Endothelial cell of umbilical vein (primary cell): ENCODE measurements at regions not wholly inside any gene's neighbourhood (a gene's known extent, or its start where the extent isn't known, plus 50 kb on each side); places are given as distances from the start of the nearest gene placed in this dataset.

Experiments
- BruUV-seq: library from RNA; stranded (reverse); fragments of 400-500 nt; replicated peaks from 2 replicates; lab custom pipeline; 2021; lab: Mats Ljungman, UMichigan
- CTCF ChIA-PET: fragments of 300-600, 350-600 bp; sonication (Branson Sonifier 250); formaldehyde crosslinking; loops from one replicate; lab custom pipeline; 2021; ENCODE audit warnings: antibody characterized with exemption, inconsistent platforms; lab: Charles Lee
- POLR2A ChIA-PET: fragments of 300-600, 350-600 bp; sonication (Branson Sonifier 250); formaldehyde crosslinking; loops from one replicate; lab custom pipeline; 2021; ENCODE audit warnings: antibody characterized with exemption, inconsistent platforms; lab: Charles Lee
- DNase-seq: peaks from one replicate; pipeline ENCODE4 v3.0.0-alpha.2; 2011; ENCODE audit warnings: low read depth, low spot score
- FAIRE-seq: peaks from 2 replicates; lab custom pipeline; 2011; peaks lifted over from hg19 to GRCh38; lab: Jason Lieb, UNC
- H2AFZ ChIP-seq: 2 replicates; pipeline ENCODE4 v1.6.0; 2012; ENCODE audit warnings: low read depth, low read length, control low read depth, inconsistent platforms
- H3K27ac ChIP-seq: 2 replicates; pipeline ENCODE4 v1.5.1; 2011; ENCODE audit warnings: low read depth, mild to moderate bottlenecking, control low read depth, low read length, moderate library complexity; ENCODE audit not compliant: insufficient read depth
- H3K27me3 ChIP-seq, 2 experiments: 2 replicates each; pipeline versions ENCODE4 v1.6.0 to v1.6.1; 2011; ENCODE audit warnings: low read length in 2 of 2, mixed read lengths in 1 of 2; ENCODE audit not compliant: control insufficient read depth in 2 of 2, insufficient read depth in 2 of 2
- H3K36me3 ChIP-seq, 2 experiments: 2 replicates in 1 of 2; 3 replicates in 1 of 2; pipeline ENCODE4 v1.5.1; 2011; ENCODE audit warnings: low read length in 2 of 2, mild to moderate bottlenecking in 1 of 2, moderate library complexity in 1 of 2; ENCODE audit not compliant: control insufficient read depth in 2 of 2, insufficient read depth in 2 of 2; ENCODE audit errors: extremely low read depth in 1 of 2
- H3K4me1 ChIP-seq: 3 replicates; pipeline ENCODE4 v1.5.1; 2011; ENCODE audit warnings: mild to moderate bottlenecking, low read length; ENCODE audit not compliant: control insufficient read depth, insufficient read depth; ENCODE audit errors: extremely low read depth
- H3K4me2 ChIP-seq: 2 replicates; pipeline ENCODE4 v1.6.1; 2011; ENCODE audit warnings: low read length, control low read depth, mixed read lengths; ENCODE audit not compliant: insufficient read depth
- H3K4me3 ChIP-seq, 3 experiments: fragments of 200-600 bp in 1 of 3; sonication (generic), shearing (Covaris generic) in 1 of 3; replicated peaks in 1 of 3; 2 replicates each; pipeline ENCODE4 v1.5.1; 2011 to 2016; ENCODE audit warnings: control low read depth in 3 of 3, low read length in 3 of 3, mild to moderate bottlenecking in 2 of 3, inconsistent platforms in 1 of 3, low read depth in 1 of 3, moderate library complexity in 1 of 3; ENCODE audit not compliant: insufficient read depth in 1 of 3
- H3K79me2 ChIP-seq: 2 replicates; pipeline ENCODE4 v1.6.0; 2012; ENCODE audit warnings: low read length, inconsistent platforms; ENCODE audit not compliant: control insufficient read depth, insufficient read depth
- H3K9ac ChIP-seq: replicated peaks from 2 replicates; pipeline ENCODE3; 2011; ENCODE audit warnings: low read length, control low read depth; ENCODE audit not compliant: insufficient read depth; ENCODE audit errors: extremely low read depth
- H3K9me1 ChIP-seq: replicated peaks from 3 replicates; pipeline ENCODE4 v1.6.0; 2011; ENCODE audit warnings: mild to moderate bottlenecking, low read length; ENCODE audit not compliant: control insufficient read depth, insufficient read depth; ENCODE audit errors: extremely low read depth
- H3K9me3 ChIP-seq: replicated peaks from 2 replicates; pipeline ENCODE4 v1.5.1; 2012; ENCODE audit warnings: low read length, inconsistent platforms; ENCODE audit not compliant: control insufficient read depth, insufficient read depth
- H4K20me1 ChIP-seq: replicated peaks from 2 replicates; pipeline ENCODE3; 2011; ENCODE audit warnings: mild to moderate bottlenecking, low read length; ENCODE audit not compliant: control insufficient read depth, insufficient read depth; ENCODE audit errors: extremely low read depth
- CTCF ChIP-seq, 2 donors: IDR thresholded peaks; 1 replicate in 1 of 2; 2 replicates in 1 of 2; pipeline ENCODE4 v1.5.1; 2011; ENCODE audit warnings: low read length in 2 of 2, mild to moderate bottlenecking in 2 of 2, moderate library complexity in 2 of 2, control low read depth in 1 of 2, inconsistent platforms in 1 of 2, low read depth in 1 of 2; ENCODE audit not compliant: insufficient read depth in 1 of 2; ENCODE audit errors: extremely low read depth in 1 of 2
- EZH2 ChIP-seq: IDR thresholded peaks from 2 replicates; pipeline ENCODE4 v1.6.1; 2012; ENCODE audit warnings: borderline replicate concordance, low read depth, mild to moderate bottlenecking, moderate library complexity, low read length, inconsistent platforms; ENCODE audit not compliant: severe bottlenecking
- FOS ChIP-seq: IDR thresholded peaks from 2 replicates; pipeline ENCODE4 v1.6.1; 2011; ENCODE audit warnings: mild to moderate bottlenecking, low read length, moderate library complexity, borderline replicate concordance; ENCODE audit not compliant: insufficient read depth
- GATA2 ChIP-seq: IDR thresholded peaks from 2 replicates; pipeline ENCODE4 v1.7.0; 2011; ENCODE audit warnings: low read depth, mild to moderate bottlenecking, moderate library complexity, mixed read lengths, low read length; ENCODE audit not compliant: insufficient read length, insufficient read depth
- JUN ChIP-seq: IDR thresholded peaks from 2 replicates; pipeline ENCODE4 v1.6.1; 2011; ENCODE audit warnings: borderline replicate concordance, low read depth; ENCODE audit not compliant: insufficient read length, insufficient read depth
- MAX ChIP-seq: IDR thresholded peaks from 2 replicates; pipeline ENCODE4 v1.6.1; 2011; ENCODE audit not compliant: insufficient read depth, insufficient read length
- MYC ChIP-seq: IDR thresholded peaks from one replicate; pipeline ENCODE4 v1.6.1; 2011; ENCODE audit warnings: mild to moderate bottlenecking, low read depth, low read length
- POLR2A ChIP-seq: IDR thresholded peaks from 2 replicates; pipeline ENCODE4 v1.6.1; 2012; ENCODE audit warnings: low read depth, mild to moderate bottlenecking, control low read depth, low read length
- POLR2AphosphoS5 ChIP-seq: IDR thresholded peaks from 2 replicates; pipeline ENCODE4 v1.6.1; 2012; ENCODE audit warnings: low read depth, mild to moderate bottlenecking, control low read depth, low read length, moderate library complexity; ENCODE audit not compliant: insufficient read depth
- dilution Hi-C: fragments of 300-500 bp; cut with MboI; formaldehyde crosslinking; loops from one replicate; pipeline ENCODE4 v1.15.0; 2019; ENCODE audit warnings: low sequenced_read_pairs; ENCODE audit not compliant: extremely low pct_ligation_motif_present
- intact Hi-C: fragments of 100-400 bp; cut with micrococcal nuclease; formaldehyde crosslinking; loops from one replicate; pipeline ENCODE4 v1.10.0; 2022

GRCh38 chr5:143480001-143480400 lies 76.5 kb upstream of the NR3C1 start:
- no peak for DNase-seq
- H3K36me3 ChIP-seq, result no peaks in the 10 kb centered on the region
- dilution Hi-C loops, result no loop called here
- H3K79me2 ChIP-seq, result no peaks in the 10 kb centered on the region
- no peak overlapping the region for H3K4me3 ChIP-seq
- ChIA-PET CTCF (no interaction called here), POLR2A (no interaction called here)
- no TSS peak for BruUV-seq
- intact Hi-C loops, result no loop called here
- H3K27ac ChIP-seq, result no peak overlapping the region
- no peak overlapping the region for H3K9ac ChIP-seq
- no peaks in the 10 kb centered on the region for H3K9me1 ChIP-seq
- H2AFZ ChIP-seq, result no peak overlapping the region
- no peaks in the 10 kb centered on the region for H3K9me3 ChIP-seq
- no peak overlapping the region for H3K4me2 ChIP-seq
- no peaks in the 10 kb centered on the region for H3K27me3 ChIP-seq
- no peak for FAIRE-seq
- TF ChIP-seq JUN (no peak), POLR2AphosphoS5 (no peak), EZH2 (no peak), GATA2 (no peak), MAX (no peak), FOS (no peak), POLR2A (no peak), CTCF (IDR thresholded peaks at IDR 0.05; ENCODE audit: extremely low read depth in 1 of 2, insufficient read depth in 1 of 2, low read depth in 1 of 2, low read length in 2 of 2) (no peak), MYC (no peak)
- H3K4me1 ChIP-seq, result no peaks in the 10 kb centered on the region
- no peaks in the 10 kb centered on the region for H4K20me1 ChIP-seq
